ENCODE measurements at regions not wholly inside any gene's neighbourhood (a gene's known extent, or its start where the extent isn't known, plus 50 kb on each side); places are given as distances from the start of the nearest gene placed in this dataset.

GRCh38 chr2:211241891-211242290 is 685.5 kb downstream of the CPS1 start:
- TF ChIP-seq GATA3 (IDR thresholded peaks at IDR 0.05; ENCODE audit: low read depth, low read length), result no peak
- no peak for TF ChIP-seq GATA2 (IDR thresholded peaks at IDR 0.05; ENCODE audit: low read depth, low read length)
